ENCODE measurements at regions not wholly inside any gene's neighbourhood (a gene's known extent, or its start where the extent isn't known, plus 50 kb on each side); places are given as distances from the start of the nearest gene placed in this dataset.

DNA sequence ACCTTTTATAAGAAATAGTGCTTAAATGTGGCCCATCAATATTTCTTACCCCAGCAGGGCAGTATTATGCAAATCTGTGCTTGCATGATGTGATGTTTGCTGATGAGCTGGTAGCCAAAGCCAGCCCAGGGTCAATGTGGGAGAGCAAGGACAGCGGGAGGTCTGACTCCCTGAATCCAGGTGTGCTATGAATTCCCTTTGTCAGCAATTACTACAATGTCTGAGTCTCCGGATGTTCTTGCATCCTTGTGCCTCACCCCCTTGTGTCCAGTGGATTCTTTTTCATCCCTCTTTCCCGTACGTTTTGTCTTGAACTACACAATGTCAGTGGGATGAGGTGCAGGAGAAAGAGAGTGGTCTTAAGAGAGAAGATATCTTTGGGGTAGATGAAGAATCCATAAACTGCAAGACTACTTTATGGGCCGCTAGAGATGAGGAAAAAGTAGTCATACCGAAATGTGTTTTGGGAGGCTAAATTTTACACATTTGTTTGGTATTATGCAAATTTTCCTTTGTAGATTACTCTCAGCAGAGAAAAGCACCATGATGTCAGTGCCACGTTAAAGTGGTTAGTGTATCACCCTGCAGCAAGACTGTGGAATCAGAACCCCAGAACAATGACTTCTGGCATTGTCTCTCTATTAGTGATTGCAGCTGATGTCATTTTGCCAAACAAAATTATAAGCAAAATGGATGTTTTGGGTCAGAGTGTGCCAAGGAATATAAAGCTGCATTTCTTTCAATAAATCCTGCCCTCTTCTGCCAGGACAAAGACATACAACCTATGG lies 53.5 kb upstream of the TSHZ3 start:
- TF ChIP-seq, protein P1, sequence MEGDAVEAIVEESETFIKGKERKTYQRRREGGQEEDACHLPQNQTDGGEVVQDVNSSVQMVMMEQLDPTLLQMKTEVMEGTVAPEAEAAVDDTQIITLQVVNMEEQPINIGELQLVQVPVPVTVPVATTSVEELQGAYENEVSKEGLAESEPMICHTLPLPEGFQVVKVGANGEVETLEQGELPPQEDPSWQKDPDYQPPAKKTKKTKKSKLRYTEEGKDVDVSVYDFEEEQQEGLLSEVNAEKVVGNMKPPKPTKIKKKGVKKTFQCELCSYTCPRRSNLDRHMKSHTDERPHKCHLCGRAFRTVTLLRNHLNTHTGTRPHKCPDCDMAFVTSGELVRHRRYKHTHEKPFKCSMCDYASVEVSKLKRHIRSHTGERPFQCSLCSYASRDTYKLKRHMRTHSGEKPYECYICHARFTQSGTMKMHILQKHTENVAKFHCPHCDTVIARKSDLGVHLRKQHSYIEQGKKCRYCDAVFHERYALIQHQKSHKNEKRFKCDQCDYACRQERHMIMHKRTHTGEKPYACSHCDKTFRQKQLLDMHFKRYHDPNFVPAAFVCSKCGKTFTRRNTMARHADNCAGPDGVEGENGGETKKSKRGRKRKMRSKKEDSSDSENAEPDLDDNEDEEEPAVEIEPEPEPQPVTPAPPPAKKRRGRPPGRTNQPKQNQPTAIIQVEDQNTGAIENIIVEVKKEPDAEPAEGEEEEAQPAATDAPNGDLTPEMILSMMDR (IDR thresholded peaks at IDR 0.05) = no peak
- TF ChIP-seq POLR2A (IDR thresholded peaks at IDR 0.05) (no peak), POLR2AphosphoS5 (IDR thresholded peaks at IDR 0.05) (no peak)
